ENCODE measurements at regions not wholly inside any gene's neighbourhood (a gene's known extent, or its start where the extent isn't known, plus 50 kb on each side); places are given as distances from the start of the nearest gene placed in this dataset.

DNA sequence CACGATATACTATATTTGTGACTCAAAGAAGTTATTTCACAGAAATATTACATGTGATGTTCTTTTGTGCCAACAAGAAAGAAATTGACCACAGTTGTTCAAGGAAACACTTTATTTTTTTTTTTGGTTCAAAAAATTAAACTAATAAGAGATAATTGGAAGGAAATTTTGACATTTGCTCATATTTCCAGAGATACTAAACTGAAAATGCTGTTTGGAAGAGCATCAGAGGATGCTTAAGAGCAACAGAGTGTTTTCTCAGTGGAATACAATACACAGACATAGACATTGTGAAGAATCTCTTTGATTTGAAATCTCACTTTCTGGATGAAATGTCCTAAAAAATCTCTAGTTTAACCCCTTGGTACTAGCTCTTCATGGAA lies 760.4 kb upstream of the CXADR start:
- DNase-seq (ENCODE audit: low read depth) = no peak

GRCh38 chr21:16755061-16755460 lies 757.8 kb upstream of the CXADR start:
- DNase-seq (ENCODE audit: low read depth) = no peak

GRCh38 chr21:16767201-16767600 lies 745.6 kb upstream of the CXADR start:
- no peak for DNase-seq (ENCODE audit: low read depth)

GRCh38 chr21:16768096-16768495 lies 744.7 kb upstream of the CXADR start:
- DNase-seq (ENCODE audit: low read depth) = no peak

GRCh38 chr21:16770266-16770665 lies 742.6 kb upstream of the CXADR start:
- peak; percentile 4 for DNase-seq (ENCODE audit: low read depth)

DNA sequence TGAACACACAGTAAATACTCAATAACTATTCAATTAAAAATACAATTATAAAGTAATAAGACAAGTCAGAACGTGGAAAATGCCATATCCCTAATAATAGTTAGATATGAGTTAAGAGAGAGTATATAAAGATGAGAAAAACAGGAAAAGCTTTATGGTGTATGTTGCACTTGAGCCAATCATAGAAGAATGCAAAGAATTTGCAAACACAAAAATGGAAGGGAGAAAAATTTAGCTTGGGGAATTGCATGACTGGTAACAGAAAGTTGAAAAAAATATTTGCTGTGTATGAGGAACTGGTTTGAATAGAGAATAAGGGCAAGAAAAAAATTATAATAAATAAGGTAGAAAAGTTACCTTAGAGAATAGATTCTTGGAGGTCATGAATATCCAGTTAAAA lies 739.6 kb upstream of the CXADR start:
- peak; percentile 41 for DNase-seq (ENCODE audit: low read depth)

DNA sequence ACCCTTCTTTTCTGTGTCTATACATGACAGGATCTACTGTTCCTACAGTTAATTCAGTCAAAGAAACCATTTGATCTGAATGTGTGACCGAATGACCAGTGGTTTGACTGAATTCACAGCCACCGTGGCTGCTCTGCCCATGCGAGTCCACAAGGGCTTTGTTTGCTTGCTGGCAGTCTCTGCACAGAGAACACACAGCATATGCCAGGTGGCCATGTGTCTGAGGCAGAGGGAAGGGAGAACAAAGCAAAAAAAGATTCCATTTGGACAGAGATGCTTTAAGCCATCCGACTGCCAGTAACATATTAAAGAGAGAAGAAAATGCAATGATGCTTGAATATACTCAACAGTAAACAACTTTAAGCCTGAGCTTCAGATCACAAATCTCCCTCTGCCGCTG lies 737.8 kb upstream of the CXADR start:
- no peak for DNase-seq (ENCODE audit: low read depth)

DNA sequence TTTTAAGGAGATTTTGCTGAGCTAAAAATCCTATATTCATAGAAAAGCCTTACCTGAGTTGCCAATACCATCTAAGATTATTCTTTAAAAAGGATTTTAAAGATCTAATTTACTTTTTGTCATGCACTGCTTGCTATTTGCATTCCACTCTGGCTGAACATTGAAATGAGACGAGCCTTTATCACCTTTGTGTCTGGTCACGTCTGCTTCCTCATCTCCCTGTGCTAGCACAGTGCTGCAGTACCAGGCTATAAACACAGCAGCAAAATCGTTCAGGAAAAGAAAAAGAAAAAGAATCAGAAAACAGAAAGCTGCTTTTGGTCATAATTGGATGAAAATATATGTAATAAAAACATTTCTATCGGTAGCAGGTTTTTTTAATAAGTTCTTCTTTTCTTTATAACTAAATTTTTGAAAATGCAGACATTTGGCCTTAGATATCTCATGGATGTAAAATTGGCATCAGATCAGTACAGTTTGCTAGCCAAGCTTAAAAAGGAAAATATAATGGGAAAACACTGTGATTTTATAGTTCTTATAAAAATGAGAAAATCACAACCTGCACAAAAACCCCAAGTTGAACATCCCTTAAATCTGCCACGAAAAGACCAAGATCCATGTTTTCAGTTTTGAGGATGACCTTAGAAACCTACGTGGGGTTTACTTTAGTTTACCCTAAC lies 735.7 kb upstream of the CXADR start:
- no peak for DNase-seq (ENCODE audit: low read depth)

- no peak for DNase-seq (ENCODE audit: low read depth)
Measured at GRCh38 chr21:16788584-16788983, 724.3 kb upstream of the CXADR start.

- peak; percentile 45 for DNase-seq (ENCODE audit: low read depth)
Measured at GRCh38 chr21:16789636-16790035, 723.2 kb upstream of the CXADR start.

- DNase-seq (ENCODE audit: low read depth) = no peak
Measured at GRCh38 chr21:16792101-16792500, 720.7 kb upstream of the CXADR start.

GRCh38 chr21:16794950-16795349 lies 717.9 kb upstream of the CXADR start:
- peak; percentile 89 for DNase-seq (ENCODE audit: low read depth)

- DNase-seq (ENCODE audit: low read depth) = no peak
Measured at GRCh38 chr21:16796776-16797175, 716.1 kb upstream of the CXADR start.

GRCh38 chr21:16797540-16797939 lies 715.3 kb upstream of the CXADR start:
- no peak for DNase-seq (ENCODE audit: low read depth)

DNA sequence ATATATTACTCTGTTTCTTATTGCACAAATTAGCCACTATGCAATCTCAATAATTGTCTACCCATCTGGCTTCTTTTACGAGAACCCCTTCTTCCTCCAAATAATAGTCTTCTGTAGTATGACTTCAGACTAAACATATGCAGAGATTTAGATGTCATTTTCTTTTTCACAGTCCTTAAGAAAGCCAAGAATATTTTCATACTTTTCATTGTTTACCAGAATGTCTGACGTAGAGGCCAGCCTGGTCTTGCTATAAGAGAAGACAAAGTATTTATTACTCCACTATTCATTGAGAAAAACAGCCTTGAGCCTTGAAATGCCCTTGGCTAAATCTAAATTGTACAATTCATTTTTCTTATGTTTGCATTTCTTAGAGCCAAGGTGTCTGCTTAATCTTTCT lies 714.9 kb upstream of the CXADR start:
- DNase-seq (ENCODE audit: low read depth) = peak; percentile 13

DNA sequence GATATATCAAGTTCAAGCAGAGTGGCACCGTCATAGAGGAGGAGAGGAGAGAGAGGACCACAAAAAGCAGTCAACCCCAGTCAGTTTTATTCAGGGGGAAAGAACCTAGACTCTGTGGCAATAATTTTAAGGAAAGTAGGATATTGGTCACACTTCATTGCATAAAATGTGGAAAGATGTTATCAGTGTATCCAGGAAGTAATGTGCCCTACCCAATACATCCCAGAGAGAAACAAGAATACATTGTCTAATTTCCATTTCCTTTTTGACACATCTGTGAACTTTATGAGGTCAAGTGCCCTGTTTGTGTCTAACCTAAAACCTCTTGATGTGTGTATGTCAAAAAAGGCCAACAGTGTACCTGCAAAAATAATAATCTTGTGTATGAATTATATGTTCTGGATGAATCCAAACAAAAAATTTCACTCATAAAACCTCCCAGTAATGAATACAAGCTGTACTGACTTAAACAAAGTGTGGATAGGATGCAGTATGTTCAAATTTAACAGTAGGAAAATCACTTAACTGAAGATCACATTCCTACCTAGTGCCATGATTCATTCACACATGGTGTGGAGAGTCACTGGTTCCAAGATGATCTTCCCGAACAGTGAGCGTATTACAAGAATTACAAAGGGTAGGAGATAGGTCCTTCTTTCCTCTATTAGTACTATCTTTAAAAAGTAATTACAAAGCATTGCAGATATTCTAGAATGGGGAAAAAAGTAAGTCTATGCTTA lies 712.1 kb upstream of the CXADR start:
- DNase-seq (ENCODE audit: low read depth) = no peak

DNA sequence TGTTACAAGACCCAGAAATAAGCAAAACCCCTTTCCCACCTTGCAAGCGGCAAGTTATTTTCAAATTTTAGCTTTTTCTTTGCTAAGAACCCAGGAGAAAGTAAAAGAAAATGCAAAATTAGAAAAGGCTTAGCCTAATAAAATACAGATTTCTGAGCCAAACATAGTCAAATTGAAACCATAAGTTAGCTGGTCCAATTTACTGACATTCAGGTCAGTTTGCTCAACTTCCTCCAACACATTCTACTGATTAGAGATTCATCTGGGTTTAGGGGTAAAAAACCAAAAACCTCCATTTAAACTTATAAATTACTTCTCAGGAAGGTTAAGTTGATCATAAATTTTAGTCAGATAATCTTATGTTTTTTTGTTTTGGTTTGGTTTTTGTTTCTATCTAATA lies 701.8 kb upstream of the CXADR start:
- no peak for DNase-seq (ENCODE audit: low read depth)

- DNase-seq (ENCODE audit: low read depth) = no peak
Measured at GRCh38 chr21:16811970-16812369, 700.9 kb upstream of the CXADR start.

GRCh38 chr21:16815243-16815642 lies 697.6 kb upstream of the CXADR start:
- no peak for DNase-seq (ENCODE audit: low read depth)

GRCh38 chr21:16821588-16821987 lies 691.3 kb upstream of the CXADR start:
- no peak for DNase-seq (ENCODE audit: low read depth)

- DNase-seq (ENCODE audit: low read depth) = no peak
Measured at GRCh38 chr21:16829532-16829931, 683.3 kb upstream of the CXADR start.

GRCh38 chr21:16832791-16833190 lies 680.1 kb upstream of the CXADR start:
- DNase-seq (ENCODE audit: low read depth) = no peak

DNA sequence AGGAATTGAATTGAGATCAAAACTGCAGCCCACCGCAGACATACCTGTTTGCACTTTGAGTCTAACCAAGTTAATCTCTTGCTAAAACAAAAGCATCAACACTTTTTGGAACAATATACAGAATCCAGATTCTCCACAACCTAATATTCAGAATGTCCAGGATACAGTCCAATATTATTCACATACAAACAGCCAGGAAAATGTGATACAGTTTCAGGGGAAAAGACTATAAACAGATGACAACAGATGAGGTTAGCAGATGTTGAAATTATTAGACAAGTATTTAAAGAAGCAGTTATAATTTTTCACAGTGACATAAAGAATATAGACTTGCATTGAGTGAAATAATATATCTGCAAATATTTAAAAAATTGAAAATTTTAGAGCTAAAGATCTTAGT lies 678.1 kb upstream of the CXADR start:
- no peak for DNase-seq (ENCODE audit: low read depth)

DNA sequence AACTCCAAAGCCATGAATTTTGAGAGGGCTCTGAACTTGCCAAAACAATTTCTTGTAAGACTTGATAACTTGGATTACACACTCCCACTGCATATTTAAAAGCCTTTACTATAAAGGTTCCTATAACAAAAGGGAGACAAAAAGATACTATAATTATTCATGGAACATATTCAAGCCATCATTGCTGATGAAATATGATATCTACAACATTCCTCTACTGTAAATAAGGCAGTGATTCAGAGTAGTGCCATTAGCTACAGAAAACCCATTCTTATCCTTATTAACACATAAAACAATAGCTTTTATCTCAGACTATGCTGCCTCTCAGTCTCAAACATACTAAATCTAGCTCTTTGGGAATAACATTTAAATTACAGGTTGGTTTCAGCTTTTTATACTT lies 675.5 kb upstream of the CXADR start:
- no peak for DNase-seq (ENCODE audit: low read depth)
